ENCODE measurements at regions not wholly inside any gene's neighbourhood (a gene's known extent, or its start where the extent isn't known, plus 50 kb on each side); places are given as distances from the start of the nearest gene placed in this dataset.
A peak's percentile ranks its signal among the peaks of the same experiment; 100 is the strongest.

- peak; percentile 33 for DNase-seq (ENCODE audit: low spot score)
Observed at GRCh38 chr13:34416971-34417380, 525.1 kb upstream of the NBEA start.

DNA sequence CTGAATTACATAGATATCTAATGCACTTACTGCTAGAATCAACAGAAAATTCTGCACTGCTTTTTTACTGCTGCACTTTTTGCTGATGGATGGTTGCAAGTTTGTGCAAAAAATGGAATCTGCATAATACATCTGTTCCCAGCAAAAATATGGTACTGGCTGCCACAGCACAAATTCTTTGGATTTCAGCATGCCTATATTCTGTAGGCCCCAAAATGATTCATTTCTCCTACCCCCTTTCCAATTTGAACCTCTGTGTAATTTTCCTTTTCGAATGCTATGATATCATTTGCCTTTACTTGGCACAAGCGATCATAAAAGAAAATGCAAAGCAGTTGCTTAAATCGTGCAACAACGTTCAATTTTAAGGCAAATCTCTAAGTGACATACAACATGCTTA, 524.2 kb upstream of the NBEA start:
- DNase-seq (ENCODE audit: low spot score), result no peak

DNA sequence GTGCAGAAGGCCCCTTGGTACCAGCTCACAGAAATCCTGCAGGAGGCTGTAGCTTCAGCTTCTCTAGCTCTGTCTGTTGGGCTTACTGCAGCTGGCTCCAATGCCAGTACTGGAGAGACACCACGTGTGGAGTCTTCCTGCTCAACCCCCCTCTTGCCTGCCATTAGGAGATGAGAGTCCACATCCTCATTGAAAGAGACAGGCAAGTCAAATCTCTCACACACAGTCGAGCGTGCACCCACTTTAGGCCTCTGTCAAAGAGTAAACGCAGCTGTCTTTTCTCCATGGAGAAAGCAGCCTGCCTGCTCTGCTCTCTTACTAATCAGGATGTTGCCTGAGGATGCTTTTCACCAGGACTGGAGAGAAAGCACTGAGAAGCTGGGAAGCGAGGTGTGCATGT, 523.0 kb upstream of the NBEA start:
- DNase-seq (ENCODE audit: low spot score), result no peak

GRCh38 chr13:34419755-34420154, 522.3 kb upstream of the NBEA start:
- no peak for DNase-seq (ENCODE audit: low spot score)

DNA sequence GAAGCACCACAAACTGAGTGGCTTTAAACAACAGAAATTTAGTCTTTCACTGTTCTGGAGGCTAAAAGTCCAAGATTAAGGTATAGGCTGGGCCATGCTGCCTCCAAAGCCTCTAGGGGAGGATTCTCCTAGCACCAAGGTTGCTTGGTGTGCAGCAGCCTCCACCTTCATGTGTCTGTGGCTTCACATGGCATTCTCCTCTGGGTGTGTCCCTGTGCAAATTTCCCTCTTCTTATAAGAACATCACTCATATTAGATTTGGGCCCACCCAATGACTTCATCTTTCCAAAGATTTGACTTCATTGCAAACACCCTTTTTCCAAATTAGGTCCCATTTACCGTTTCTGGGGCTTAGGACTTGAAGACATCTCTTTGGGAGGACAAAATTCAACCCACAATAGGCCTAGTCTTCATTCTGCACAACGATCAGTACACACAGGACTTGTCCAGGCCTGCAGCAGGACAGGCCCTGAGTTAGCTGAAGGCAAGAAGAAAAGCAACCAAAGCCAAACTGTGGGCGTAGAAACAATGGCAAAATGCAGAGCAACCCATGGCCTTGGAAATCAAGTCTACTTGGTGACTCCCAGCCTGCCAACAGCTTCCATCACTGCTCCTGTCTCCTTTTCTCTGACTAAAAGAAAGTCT, 521.2 kb upstream of the NBEA start:
- DNase-seq (ENCODE audit: low spot score), result no peak

DNA sequence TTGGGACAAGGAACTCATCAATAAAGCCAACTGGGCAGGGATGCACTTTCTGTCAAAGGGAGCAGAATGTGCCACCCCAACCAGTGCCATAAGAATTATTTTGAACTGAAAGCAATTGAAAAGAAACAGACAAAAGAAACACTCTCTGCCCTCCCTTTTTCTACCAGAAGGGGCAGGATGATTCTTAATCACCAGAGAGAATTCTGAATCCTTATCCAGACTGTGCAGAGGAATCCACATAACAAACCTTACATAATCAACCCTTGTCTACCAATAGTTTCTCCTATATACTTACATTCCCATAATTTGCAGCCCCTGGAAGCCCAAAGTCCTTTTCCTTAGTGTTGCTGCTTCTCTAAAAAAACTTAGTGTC, 520.7 kb upstream of the NBEA start:
- DNase-seq (ENCODE audit: low spot score), result no peak

- no peak for DNase-seq (ENCODE audit: low spot score)
Observed at GRCh38 chr13:34421858-34422475, 520.1 kb upstream of the NBEA start.

- no peak for DNase-seq (ENCODE audit: low spot score)
Observed at GRCh38 chr13:34422956-34423355, 519.1 kb upstream of the NBEA start.

DNA sequence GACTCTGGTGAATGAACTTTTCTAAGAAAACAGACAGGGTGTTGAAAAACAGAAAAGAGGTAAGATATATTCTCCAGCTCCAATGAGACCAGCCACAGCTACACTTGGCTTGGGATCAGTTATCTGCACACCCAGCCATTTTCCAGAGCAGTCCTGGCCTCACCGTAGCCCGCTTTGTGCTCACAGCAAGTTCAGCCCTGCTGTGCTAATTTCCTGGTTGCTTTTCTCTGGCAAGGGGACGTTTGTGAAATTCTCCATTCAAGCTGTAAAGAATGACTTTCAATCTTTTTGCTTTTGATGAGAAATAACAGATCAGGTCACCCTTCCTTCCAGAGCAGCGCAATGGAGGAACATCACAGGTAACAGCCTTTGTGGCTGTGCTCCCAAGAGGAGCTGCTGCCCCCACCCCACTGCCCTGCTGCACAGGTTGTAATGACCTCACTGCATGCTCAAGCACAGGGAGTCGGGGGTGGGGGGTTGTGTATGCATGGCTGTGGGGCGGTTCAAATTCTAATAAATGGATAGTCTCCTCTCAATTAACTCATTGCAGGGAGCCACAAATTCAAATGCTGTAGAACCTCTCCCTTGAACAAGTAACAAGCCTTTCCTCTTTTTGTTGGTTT, 516.6 kb upstream of the NBEA start:
- DNase-seq (ENCODE audit: low spot score), result no peak

DNA sequence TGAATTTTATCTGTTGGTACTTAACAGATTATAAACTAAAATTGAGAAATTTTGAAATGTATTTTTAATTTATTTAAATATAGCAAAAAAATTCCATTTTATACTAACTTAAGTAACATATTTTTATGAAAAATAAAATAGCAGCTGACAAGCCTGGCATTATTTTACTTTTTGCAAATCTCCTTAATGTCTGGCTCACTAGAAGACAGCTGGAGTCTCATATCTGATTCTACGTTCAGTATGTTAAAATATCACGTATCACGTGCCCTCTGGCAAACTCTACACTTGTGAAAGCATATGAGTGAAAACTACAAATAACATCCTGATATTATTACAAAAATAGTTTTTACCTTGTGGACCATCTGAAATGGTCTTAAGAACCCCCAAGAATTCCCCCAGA, 513.2 kb upstream of the NBEA start:
- DNase-seq (ENCODE audit: low spot score), result no peak

DNA sequence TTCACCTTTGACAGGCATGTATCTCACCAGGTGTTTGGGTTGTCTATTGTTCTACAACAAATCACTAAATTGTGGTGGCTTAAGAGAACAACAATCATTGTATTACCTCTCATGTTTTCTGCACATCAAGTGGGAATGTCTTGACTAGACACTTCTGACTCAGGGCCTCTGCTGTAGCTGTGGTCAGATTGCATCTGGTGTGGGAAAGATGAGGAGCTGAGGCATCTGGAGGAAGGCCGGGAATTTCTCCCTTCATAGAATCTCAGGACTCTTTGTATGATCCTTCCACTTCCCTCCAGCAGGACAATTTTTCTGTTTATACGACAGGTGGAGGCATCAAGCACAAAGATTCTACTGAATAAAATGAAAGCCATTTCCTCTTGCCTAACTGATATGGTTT, 511.8 kb upstream of the NBEA start:
- DNase-seq (ENCODE audit: low spot score), result peak; percentile 2

DNA sequence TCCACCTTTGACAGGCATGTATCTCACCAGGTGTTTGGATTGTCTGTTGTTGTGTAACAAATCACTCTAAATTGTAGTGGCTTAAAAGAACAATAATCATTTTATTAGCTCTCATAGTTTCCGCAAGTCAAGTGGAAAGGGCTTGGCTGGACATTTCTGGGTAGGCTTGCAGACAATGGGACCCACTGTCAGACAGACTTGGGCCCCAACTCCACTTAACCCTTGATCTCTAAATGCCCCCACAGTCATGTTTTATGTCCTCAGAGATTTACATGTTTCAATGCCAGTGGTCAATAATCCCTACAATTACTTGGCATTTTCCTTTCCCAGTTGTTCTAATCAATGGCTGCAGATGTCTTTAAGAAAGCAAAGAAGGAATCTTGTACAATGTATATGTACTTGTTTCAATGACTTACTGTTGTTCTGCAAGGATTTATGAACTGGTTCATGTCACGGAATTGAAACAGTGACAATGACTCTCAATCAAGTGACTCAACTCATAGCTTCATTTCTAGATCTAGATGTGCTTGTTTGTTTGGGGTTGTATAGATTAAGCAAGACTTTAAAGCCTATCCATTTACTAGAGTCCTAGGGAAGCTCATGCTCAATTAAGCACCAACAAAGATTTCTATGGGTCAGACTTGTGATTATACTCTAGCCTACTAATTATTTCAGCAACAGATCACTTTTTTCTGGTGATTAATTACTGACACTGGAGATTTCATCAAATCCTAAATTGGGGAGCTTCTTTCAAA, 510.1 kb upstream of the NBEA start:
- no peak for DNase-seq (ENCODE audit: low spot score)

DNA sequence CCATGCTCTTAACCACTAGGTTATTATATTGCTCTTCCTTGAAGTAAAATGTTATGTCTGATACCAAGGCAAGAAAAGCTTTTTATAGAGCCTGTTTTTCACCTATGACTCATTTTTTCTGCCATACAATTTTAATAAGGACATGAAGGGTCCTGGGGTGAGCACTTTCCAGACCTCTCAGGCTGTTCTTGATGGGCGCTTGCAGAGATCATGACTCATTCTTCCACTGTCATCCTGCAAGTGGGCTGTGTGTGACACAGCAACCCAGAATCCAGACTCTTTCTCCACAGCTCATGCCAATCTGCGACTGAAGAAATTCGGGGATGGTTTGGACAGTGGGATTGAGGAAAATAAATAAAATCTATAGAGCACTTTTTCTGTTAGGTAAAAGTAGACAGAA, 506.7 kb upstream of the NBEA start:
- peak; percentile 22 for DNase-seq (ENCODE audit: low spot score)

GRCh38 chr13:34437873-34438272, 504.2 kb upstream of the NBEA start:
- no peak for DNase-seq (ENCODE audit: low spot score)

DNA sequence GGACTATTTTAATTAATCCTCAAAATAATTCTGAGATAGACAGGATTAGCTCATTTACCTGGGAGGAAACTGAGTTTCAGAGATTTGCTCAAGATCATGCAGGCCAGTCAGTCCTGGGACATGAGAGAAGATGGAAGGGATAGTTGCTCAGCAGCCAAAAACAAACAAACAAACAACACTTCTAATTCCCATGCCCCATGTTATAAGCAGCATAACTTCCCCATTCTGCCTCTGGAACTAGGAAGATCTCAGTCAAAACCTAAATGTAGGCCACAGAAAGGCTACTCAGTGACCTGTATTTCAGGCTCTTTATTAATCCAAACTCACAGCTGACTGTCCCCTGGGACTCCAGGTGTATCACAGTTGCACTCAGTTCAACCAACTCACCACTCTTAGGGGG, 489.2 kb upstream of the NBEA start:
- no peak for DNase-seq (ENCODE audit: low spot score)

DNA sequence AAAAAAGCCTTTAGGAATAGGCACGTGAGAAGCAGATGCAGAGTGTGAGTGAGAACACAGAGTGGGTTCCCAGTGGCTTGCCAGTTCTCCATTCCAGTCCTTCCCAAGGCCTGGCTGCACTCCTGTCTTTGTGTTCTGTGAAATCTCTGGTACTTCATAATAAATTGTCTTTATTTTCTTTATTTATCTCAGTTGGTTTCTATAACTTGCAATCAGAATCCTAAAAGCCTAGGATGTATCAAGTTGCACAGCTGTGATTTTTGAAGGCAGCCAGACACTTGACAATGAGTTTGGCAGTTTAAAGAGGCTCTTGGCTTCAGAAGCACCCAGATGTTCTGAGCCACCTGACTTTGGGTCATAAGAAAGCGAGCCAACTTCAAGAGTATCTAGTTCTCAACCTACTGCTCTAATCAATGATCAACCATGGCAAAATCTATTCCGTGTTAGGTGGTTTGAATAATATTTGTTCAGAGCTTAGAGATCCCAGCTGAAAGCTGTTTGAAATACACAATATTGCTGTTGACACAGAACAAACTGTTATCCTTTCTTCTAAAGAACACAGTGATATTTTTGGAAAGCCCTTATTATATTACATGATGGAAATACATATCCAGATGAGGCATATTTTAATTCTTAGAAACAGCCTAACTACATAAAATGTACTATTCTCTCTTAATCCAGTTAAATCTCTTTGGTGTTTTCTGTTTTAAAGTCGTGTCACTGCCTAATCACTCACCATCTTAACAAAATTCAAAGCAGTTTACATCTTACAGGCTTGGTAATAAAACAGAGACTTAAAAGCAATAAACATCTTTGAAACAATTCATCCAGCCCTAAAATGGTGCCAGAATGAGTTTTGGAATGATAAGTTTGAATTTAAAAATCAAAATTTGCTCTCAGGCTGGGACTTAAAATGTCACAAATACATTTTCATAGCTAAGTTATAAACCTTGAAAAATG, 483.0 kb upstream of the NBEA start:
- DNase-seq (ENCODE audit: low spot score), result no peak

GRCh38 chr13:34459856-34460255, 482.2 kb upstream of the NBEA start:
- DNase-seq (ENCODE audit: low spot score), result no peak

GRCh38 chr13:34462843-34463242, 479.2 kb upstream of the NBEA start:
- peak; percentile 87 for DNase-seq (ENCODE audit: low spot score)

- no peak for DNase-seq (ENCODE audit: low spot score)
Observed at GRCh38 chr13:34464011-34464410, 478.1 kb upstream of the NBEA start.

DNA sequence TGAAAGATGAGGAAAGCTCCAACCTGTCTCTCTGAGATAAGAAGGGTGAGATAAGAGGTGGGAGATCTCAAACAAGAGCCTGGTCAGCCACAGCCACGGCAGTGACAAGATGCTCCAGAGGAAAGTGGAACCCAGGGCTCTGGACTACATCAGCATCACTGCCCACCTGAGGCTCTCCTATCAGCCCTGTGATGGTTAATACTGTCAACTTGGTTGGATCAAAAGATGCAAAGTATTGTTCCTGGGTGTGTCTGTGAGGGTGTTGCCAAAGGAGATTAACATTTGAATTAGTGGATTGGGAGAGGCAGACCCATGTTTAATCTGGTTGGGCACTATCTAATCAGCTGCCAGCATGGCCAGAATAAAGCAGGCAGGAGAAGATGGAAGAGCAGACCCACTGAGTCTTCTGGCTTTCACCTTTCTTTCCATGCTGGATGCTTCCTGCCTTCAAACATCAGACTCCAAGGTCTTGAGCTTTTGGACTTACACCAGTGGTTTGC, 476.6 kb upstream of the NBEA start:
- DNase-seq (ENCODE audit: low spot score), result no peak

GRCh38 chr13:34466301-34466700, 475.8 kb upstream of the NBEA start:
- DNase-seq (ENCODE audit: low spot score), result peak; percentile 59

All from kidney tubule cell (primary cell).